ENCODE measurements at regions not wholly inside any gene's neighbourhood (a gene's known extent, or its start where the extent isn't known, plus 50 kb on each side); places are given as distances from the start of the nearest gene placed in this dataset.

- H3K4me3 ChIP-seq (ENCODE audit: insufficient read depth, low read length), result no peak overlapping the region
- H3K27me3 ChIP-seq (ENCODE audit: insufficient read depth, low read length), result no peaks in the 10 kb centered on the region
- no peak for DNase-seq (ENCODE audit: insufficient read length, low spot score, missing footprints)
- no peaks in the 10 kb centered on the region for H3K4me1 ChIP-seq (ENCODE audit: insufficient read depth, low read length)
- H4K20me1 ChIP-seq (ENCODE audit: insufficient read depth, low read length), result no peaks in the 10 kb centered on the region
- H3K79me2 ChIP-seq (ENCODE audit: insufficient read depth, low read length), result no peaks in the 10 kb centered on the region
- no peak for TF ChIP-seq CTCF (IDR thresholded peaks at IDR 0.05; ENCODE audit: extremely low read depth, low read depth, low read length)
- no peaks in the 10 kb centered on the region for H3K36me3 ChIP-seq (ENCODE audit: insufficient read depth, low read length)
- H3K9me3 ChIP-seq (ENCODE audit: low read depth, low read length), result peaks cover 5% of the 10 kb centered on the region
- no peak overlapping the region for H2AFZ ChIP-seq (ENCODE audit: low read length)
- no peak overlapping the region for H3K27ac ChIP-seq (ENCODE audit: low read depth, low read length)
- no peak overlapping the region for H3K4me2 ChIP-seq (ENCODE audit: insufficient read depth, low read length)
These were observed 291.5 kb upstream of the SRRM4 start for GRCh38 chr12:118689793-118690192.

GRCh38 chr12:118690506-118690905, 290.8 kb upstream of the SRRM4 start:
- Histone ChIP-seq H4K20me1 (ENCODE audit: insufficient read depth, low read length) (no peaks in the 10 kb centered on the region), H2AFZ (ENCODE audit: low read length) (no peak overlapping the region), H3K4me3 (ENCODE audit: insufficient read depth, low read length) (no peak overlapping the region), H3K4me2 (ENCODE audit: insufficient read depth, low read length) (no peak overlapping the region), H3K79me2 (ENCODE audit: insufficient read depth, low read length) (no peaks in the 10 kb centered on the region), H3K4me1 (ENCODE audit: insufficient read depth, low read length) (no peaks in the 10 kb centered on the region), H3K36me3 (ENCODE audit: insufficient read depth, low read length) (no peaks in the 10 kb centered on the region), H3K27me3 (ENCODE audit: insufficient read depth, low read length) (no peaks in the 10 kb centered on the region), H3K27ac (ENCODE audit: low read depth, low read length) (no peak overlapping the region), H3K9me3 (ENCODE audit: low read depth, low read length) (peaks cover 5% of the 10 kb centered on the region)
- TF ChIP-seq CTCF (IDR thresholded peaks at IDR 0.05; ENCODE audit: extremely low read depth, low read depth, low read length), result no peak
- no peak for DNase-seq (ENCODE audit: insufficient read length, low spot score, missing footprints)

GRCh38 chr12:118694128-118694775, 287.1 kb upstream of the SRRM4 start:
- Histone ChIP-seq H3K4me2 (ENCODE audit: insufficient read depth, low read length) (no peak overlapping the region), H3K4me3 (ENCODE audit: insufficient read depth, low read length) (no peak overlapping the region), H3K79me2 (ENCODE audit: insufficient read depth, low read length) (no peaks in the 10 kb centered on the region)

More at GRCh38 chr12:118694128-118694775, 287.1 kb upstream of the SRRM4 start:
- Histone ChIP-seq H3K36me3 (ENCODE audit: insufficient read depth, low read length) (no peaks in the 10 kb centered on the region), H3K27me3 (ENCODE audit: insufficient read depth, low read length) (no peaks in the 10 kb centered on the region), H3K9me3 (ENCODE audit: low read depth, low read length) (peaks cover 5% of the 10 kb centered on the region), H3K27ac (ENCODE audit: low read depth, low read length) (no peak overlapping the region), H4K20me1 (ENCODE audit: insufficient read depth, low read length) (no peaks in the 10 kb centered on the region), H3K4me1 (ENCODE audit: insufficient read depth, low read length) (no peaks in the 10 kb centered on the region), H2AFZ (ENCODE audit: low read length) (no peak overlapping the region)
- DNase-seq (ENCODE audit: insufficient read length, low spot score, missing footprints), result no peak
- no peak for TF ChIP-seq CTCF (IDR thresholded peaks at IDR 0.05; ENCODE audit: extremely low read depth, low read depth, low read length)
